ENCODE measurements at regions not wholly inside any gene's neighbourhood (a gene's known extent, or its start where the extent isn't known, plus 50 kb on each side); places are given as distances from the start of the nearest gene placed in this dataset.

- H3K4me1 Mint-ChIP-seq (ENCODE audit: low read depth in 2 of 2) = peaks cover 34 to 43% of the 10 kb centered on the region in 2 donors
- DNase-seq (ENCODE audit: low spot score) (no peak), ATAC-seq (no peak)
- no peak overlapping the region for H3K27ac Mint-ChIP-seq
- no peak overlapping the region for H3K4me3 Mint-ChIP-seq
- H3K9me3 Mint-ChIP-seq = no peaks in the 10 kb centered on the region
- no peaks in the 10 kb centered on the region for H3K27me3 Mint-ChIP-seq
- no peaks in the 10 kb centered on the region for H3K36me3 Mint-ChIP-seq
Measured at GRCh38 chr22:25399649-25400151, 164.8 kb upstream of the GRK3 start.

- Mint-ChIP-seq H3K9me3 (no peaks in the 10 kb centered on the region), H3K36me3 (no peaks in the 10 kb centered on the region), H3K27me3 (no peaks in the 10 kb centered on the region), H3K4me1 (ENCODE audit: low read depth in 2 of 2) (peaks cover 23 to 39% of the 10 kb centered on the region in 2 donors), H3K27ac (no peak overlapping the region), H3K4me3 (peak overlapping the region; percentile 58)
- DNase-seq (ENCODE audit: low spot score) (no peak), ATAC-seq (no peak)
Measured at GRCh38 chr22:25402160-25402500, 162.3 kb upstream of the GRK3 start.

GRCh38 chr22:25402501-25403283, 161.8 kb upstream of the GRK3 start:
- no peak for ATAC-seq
- Mint-ChIP-seq H3K9me3 (no peaks in the 10 kb centered on the region), H3K4me1 (ENCODE audit: low read depth in 2 of 2) (peaks cover 18 to 36% of the 10 kb centered on the region in 2 donors), H3K27ac (no peak overlapping the region), H3K4me3 (peak overlapping the region; percentile 58), H3K36me3 (no peaks in the 10 kb centered on the region), H3K27me3 (no peaks in the 10 kb centered on the region)
- DNase-seq (ENCODE audit: low spot score) = no peak

- no peaks in the 10 kb centered on the region for H3K27me3 Mint-ChIP-seq
- no peak for ATAC-seq
- no peaks in the 10 kb centered on the region for H3K36me3 Mint-ChIP-seq
- no peaks in the 10 kb centered on the region for H3K9me3 Mint-ChIP-seq
- H3K27ac Mint-ChIP-seq = peak overlapping the region; percentile 53 to 78
- H3K4me1 Mint-ChIP-seq (ENCODE audit: low read depth in 2 of 2) = peaks cover 17 to 35% of the 10 kb centered on the region in 2 donors
- peak overlapping the region; percentile 89 for H3K4me3 Mint-ChIP-seq
- DNase-seq (ENCODE audit: low spot score) = no peak
Measured at GRCh38 chr22:25403284-25403810, 161.1 kb upstream of the GRK3 start.

- DNase-seq (ENCODE audit: low spot score) = no peak
- Mint-ChIP-seq H3K27me3 (no peaks in the 10 kb centered on the region), H3K36me3 (no peaks in the 10 kb centered on the region), H3K4me1 (ENCODE audit: low read depth in 2 of 2) (peaks cover 17 to 35% of the 10 kb centered on the region in 2 donors), H3K9me3 (no peaks in the 10 kb centered on the region), H3K4me3 (peak overlapping the region; percentile 89), H3K27ac (peak overlapping the region; percentile 53 to 78)
- ATAC-seq = no peak
Measured at GRCh38 chr22:25403811-25404471, 160.5 kb upstream of the GRK3 start.

GRCh38 chr22:25404556-25404927, 159.9 kb upstream of the GRK3 start:
- H3K27ac Mint-ChIP-seq = no peak overlapping the region
- ATAC-seq = no peak
- no peaks in the 10 kb centered on the region for H3K9me3 Mint-ChIP-seq
- H3K36me3 Mint-ChIP-seq = no peaks in the 10 kb centered on the region
- H3K4me3 Mint-ChIP-seq = peak overlapping the region; percentile 89
- H3K27me3 Mint-ChIP-seq = no peaks in the 10 kb centered on the region
- no peak for DNase-seq (ENCODE audit: low spot score)
- peaks cover 17 to 35% of the 10 kb centered on the region in 2 donors for H3K4me1 Mint-ChIP-seq (ENCODE audit: low read depth in 2 of 2)

- DNase-seq (ENCODE audit: low spot score) = peak; percentile 88
- H3K27me3 Mint-ChIP-seq = no peaks in the 10 kb centered on the region
- no peaks in the 10 kb centered on the region for H3K36me3 Mint-ChIP-seq
- H3K4me1 Mint-ChIP-seq (ENCODE audit: low read depth in 2 of 2) = peaks cover 17 to 31% of the 10 kb centered on the region in 2 donors
- ATAC-seq = peak; percentile 89 to 95
- H3K27ac Mint-ChIP-seq = peak overlapping the region; percentile 19 to 73
- peak overlapping the region; percentile 36 for H3K4me3 Mint-ChIP-seq
- H3K9me3 Mint-ChIP-seq = no peaks in the 10 kb centered on the region
Measured at GRCh38 chr22:25404928-25405816, 159.3 kb upstream of the GRK3 start.

- no peak for ATAC-seq
- H3K4me1 Mint-ChIP-seq (ENCODE audit: low read depth in 2 of 2) = peaks cover 20 to 35% of the 10 kb centered on the region in 2 donors
- DNase-seq (ENCODE audit: low spot score) = no peak
- peak overlapping the region; percentile 36 for H3K4me3 Mint-ChIP-seq
- H3K36me3 Mint-ChIP-seq = no peaks in the 10 kb centered on the region
- H3K27me3 Mint-ChIP-seq = no peaks in the 10 kb centered on the region
- H3K27ac Mint-ChIP-seq = peak overlapping the region; percentile 19 to 73
- H3K9me3 Mint-ChIP-seq = no peaks in the 10 kb centered on the region
Measured at GRCh38 chr22:25405841-25406509, 158.5 kb upstream of the GRK3 start.

- H3K4me3 Mint-ChIP-seq = peak overlapping the region; percentile 13
- ATAC-seq (no peak), DNase-seq (ENCODE audit: low spot score) (no peak)
- no peaks in the 10 kb centered on the region for H3K27me3 Mint-ChIP-seq
- no peaks in the 10 kb centered on the region for H3K36me3 Mint-ChIP-seq
- H3K9me3 Mint-ChIP-seq = no peaks in the 10 kb centered on the region
- H3K27ac Mint-ChIP-seq = peak overlapping the region in 1 of 2 donors; percentile 73
- peaks cover 24 to 33% of the 10 kb centered on the region in 2 donors for H3K4me1 Mint-ChIP-seq (ENCODE audit: low read depth in 2 of 2)
Measured at GRCh38 chr22:25406510-25407210, 157.8 kb upstream of the GRK3 start.

- peak overlapping the region; percentile 13 for H3K4me3 Mint-ChIP-seq
- ATAC-seq (no peak), DNase-seq (ENCODE audit: low spot score) (no peak)
- no peaks in the 10 kb centered on the region for H3K9me3 Mint-ChIP-seq
- no peaks in the 10 kb centered on the region for H3K36me3 Mint-ChIP-seq
- H3K27me3 Mint-ChIP-seq = no peaks in the 10 kb centered on the region
- peak overlapping the region in 1 of 2 donors; percentile 1 for H3K27ac Mint-ChIP-seq
- peaks cover 19 to 26% of the 10 kb centered on the region in 2 donors for H3K4me1 Mint-ChIP-seq (ENCODE audit: low read depth in 2 of 2)
Measured at GRCh38 chr22:25407226-25407858, 157.1 kb upstream of the GRK3 start.

- ATAC-seq (no peak), DNase-seq (ENCODE audit: low spot score) (no peak)
- no peaks in the 10 kb centered on the region for H3K36me3 Mint-ChIP-seq
- H3K4me3 Mint-ChIP-seq = no peak overlapping the region
- H3K4me1 Mint-ChIP-seq (ENCODE audit: low read depth in 2 of 2) = peaks cover 18 to 22% of the 10 kb centered on the region in 2 donors
- no peaks in the 10 kb centered on the region for H3K9me3 Mint-ChIP-seq
- H3K27me3 Mint-ChIP-seq = no peaks in the 10 kb centered on the region
- H3K27ac Mint-ChIP-seq = peak overlapping the region in 1 of 2 donors; percentile 1
Measured at GRCh38 chr22:25407859-25408229, 156.6 kb upstream of the GRK3 start.

- ATAC-seq (no peak), DNase-seq (ENCODE audit: low spot score) (no peak)
- Mint-ChIP-seq H3K36me3 (no peaks in the 10 kb centered on the region), H3K4me1 (ENCODE audit: low read depth in 2 of 2) (peaks cover 7 to 13% of the 10 kb centered on the region in 2 donors), H3K4me3 (no peak overlapping the region), H3K27ac (no peak overlapping the region), H3K9me3 (no peaks in the 10 kb centered on the region), H3K27me3 (peaks cover 0 to 2% of the 10 kb centered on the region in 2 donors)
Measured at GRCh38 chr22:25409240-25409639, 155.2 kb upstream of the GRK3 start.
